Mononuclear cell (primary cell): ENCODE measurements at regions not wholly inside any gene's neighbourhood (a gene's known extent, or its start where the extent isn't known, plus 50 kb on each side); places are given as distances from the start of the nearest gene placed in this dataset.

ENCODE experiments used
- H3K27me3 ChIP-seq: 2 replicates; pipeline ENCODE4 v1.6.0; 2011; ENCODE audit warnings: low read length, control low read depth; ENCODE audit not compliant: insufficient read depth
- H3K4me1 ChIP-seq: 2 replicates; pipeline ENCODE4 v1.5.1; 2011; ENCODE audit warnings: mild to moderate bottlenecking, low read length, control low read depth; ENCODE audit not compliant: insufficient read depth
- H3K4me3 ChIP-seq: 2 replicates; pipeline ENCODE4 v1.5.1; 2011; ENCODE audit warnings: mild to moderate bottlenecking, low read length, moderate library complexity
- H3K9me3 ChIP-seq: 2 replicates; pipeline ENCODE4 v1.5.1; 2011; ENCODE audit warnings: low read depth, mild to moderate bottlenecking, control low read depth, low read length

GRCh38 chr1:30258471-30258870 is 464.9 kb downstream of the MATN1 start:
- Histone ChIP-seq H3K4me3 (no peak overlapping the region), H3K27me3 (no peaks in the 10 kb centered on the region), H3K4me1 (no peaks in the 10 kb centered on the region), H3K9me3 (no peaks in the 10 kb centered on the region)

- Histone ChIP-seq H3K9me3 (no peaks in the 10 kb centered on the region), H3K4me1 (no peaks in the 10 kb centered on the region), H3K4me3 (no peak overlapping the region), H3K27me3 (no peaks in the 10 kb centered on the region)
Measured at GRCh38 chr1:30257742-30258380, 465.5 kb downstream of the MATN1 start.

- no peaks in the 10 kb centered on the region for H3K27me3 ChIP-seq
- no peaks in the 10 kb centered on the region for H3K4me1 ChIP-seq
- no peaks in the 10 kb centered on the region for H3K9me3 ChIP-seq
- H3K4me3 ChIP-seq: no peak overlapping the region
Measured at GRCh38 chr1:30257322-30257721, 466.1 kb downstream of the MATN1 start.

GRCh38 chr1:30256911-30257310 is 466.5 kb downstream of the MATN1 start:
- no peaks in the 10 kb centered on the region for H3K27me3 ChIP-seq
- no peak overlapping the region for H3K4me3 ChIP-seq
- no peaks in the 10 kb centered on the region for H3K9me3 ChIP-seq
- H3K4me1 ChIP-seq: no peaks in the 10 kb centered on the region

DNA sequence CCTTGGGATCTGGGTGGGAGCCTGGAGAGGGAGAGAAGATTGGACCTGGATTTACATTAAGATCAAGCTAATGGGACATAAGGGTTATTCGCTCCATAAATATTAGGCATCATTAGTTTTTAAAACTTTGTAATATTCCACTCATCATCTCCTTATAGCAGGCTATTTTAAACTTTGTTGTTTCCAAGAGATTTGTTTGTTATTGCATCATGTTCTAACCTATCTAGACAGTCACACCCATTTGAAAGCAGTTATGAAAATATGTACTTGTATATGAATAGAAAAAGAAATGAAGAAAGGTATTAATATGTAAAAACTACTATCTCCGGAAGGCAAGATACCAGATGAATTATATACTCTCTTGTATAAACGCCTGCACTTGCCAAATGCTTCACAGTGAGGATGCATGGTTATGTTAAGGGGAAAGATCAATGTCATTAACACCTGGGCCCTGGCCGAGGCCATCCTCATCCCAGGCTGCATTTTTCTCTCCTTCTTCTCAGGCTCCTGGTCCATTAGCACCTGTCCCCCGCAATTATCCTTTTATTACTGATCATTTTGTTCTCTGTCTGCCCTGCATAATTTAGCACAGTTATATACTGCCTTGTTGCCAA is 468.2 kb downstream of the MATN1 start:
- Histone ChIP-seq H3K4me3 (no peak overlapping the region), H3K9me3 (no peaks in the 10 kb centered on the region), H3K27me3 (no peaks in the 10 kb centered on the region), H3K4me1 (no peaks in the 10 kb centered on the region)

DNA sequence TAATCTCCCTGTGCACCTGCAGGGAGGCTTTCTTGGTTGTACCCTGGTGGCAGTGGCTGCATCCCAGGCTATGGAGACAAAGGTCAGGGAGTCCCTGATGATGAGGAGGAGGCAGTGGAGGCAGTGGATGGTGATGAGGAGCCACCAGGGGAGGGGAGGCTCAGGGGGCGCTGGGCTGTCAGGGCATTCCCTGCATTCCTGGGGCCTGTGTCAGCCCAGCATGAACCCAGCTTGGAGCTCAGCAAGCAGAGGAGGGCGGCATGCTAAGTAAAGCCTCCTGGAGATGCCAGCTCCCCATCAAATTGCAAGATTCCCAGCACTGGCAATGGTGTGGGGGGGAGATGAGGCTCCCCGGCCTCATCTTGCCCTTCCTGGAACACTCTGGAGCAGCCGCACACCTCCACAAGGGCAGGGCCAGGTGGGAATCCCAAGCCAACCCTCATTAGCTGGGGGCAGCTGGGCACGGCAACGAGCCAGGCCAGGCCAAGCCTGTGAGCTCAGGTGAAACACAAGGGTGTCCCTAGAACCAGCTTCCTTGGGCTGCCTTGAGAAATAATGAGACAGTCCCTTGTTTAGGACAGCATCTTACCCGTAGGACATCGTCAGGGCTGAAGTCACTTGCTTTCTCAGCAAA is 469.5 kb downstream of the MATN1 start:
- no peak overlapping the region for H3K4me3 ChIP-seq
- H3K9me3 ChIP-seq: no peaks in the 10 kb centered on the region
- no peaks in the 10 kb centered on the region for H3K4me1 ChIP-seq
- no peaks in the 10 kb centered on the region for H3K27me3 ChIP-seq

GRCh38 chr1:30253361-30253760 is 470.0 kb downstream of the MATN1 start:
- Histone ChIP-seq H3K4me1 (no peaks in the 10 kb centered on the region), H3K27me3 (no peaks in the 10 kb centered on the region), H3K9me3 (no peaks in the 10 kb centered on the region), H3K4me3 (no peak overlapping the region)

DNA sequence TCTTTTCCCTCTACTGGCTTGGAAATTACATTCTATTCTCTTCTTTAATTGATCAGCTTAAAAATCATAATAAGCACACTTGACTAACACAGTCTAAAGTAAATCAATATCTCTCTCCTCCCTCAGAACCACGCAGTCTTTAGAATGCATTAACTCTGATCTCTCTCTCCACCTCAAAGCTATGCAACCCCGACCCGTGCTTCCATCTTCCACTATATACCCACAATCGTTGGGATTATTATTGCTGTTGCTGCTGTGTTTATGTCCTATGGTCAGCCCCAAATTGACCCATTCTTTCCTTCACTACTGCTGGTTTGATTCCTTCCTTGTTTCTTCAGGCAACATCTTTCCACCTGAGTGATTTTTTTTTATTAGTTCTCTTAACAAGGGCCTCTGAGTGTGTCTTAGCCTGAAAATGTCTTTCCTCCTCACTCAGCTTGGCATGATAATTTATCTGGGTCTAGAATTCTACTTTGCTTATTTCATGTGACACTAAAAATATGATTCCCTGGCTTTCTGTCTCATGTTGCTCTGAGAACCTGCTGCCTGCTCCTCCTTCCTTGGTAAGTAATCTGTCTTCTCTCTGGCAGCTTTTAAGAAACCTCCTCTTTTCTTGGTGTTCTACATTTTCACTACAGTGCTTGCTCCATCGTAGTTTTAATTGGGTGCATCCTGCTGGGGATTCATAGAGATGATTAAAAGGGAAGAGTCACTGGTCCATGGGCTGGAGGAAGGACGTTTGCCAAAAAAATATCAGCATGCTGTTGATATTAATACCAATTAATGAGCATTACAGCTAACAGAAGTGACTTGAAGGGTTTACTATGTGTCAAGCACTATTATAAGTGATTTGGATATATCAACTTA is 472.2 kb downstream of the MATN1 start:
- no peaks in the 10 kb centered on the region for H3K4me1 ChIP-seq
- H3K4me3 ChIP-seq: no peak overlapping the region
- H3K27me3 ChIP-seq: no peaks in the 10 kb centered on the region
- no peaks in the 10 kb centered on the region for H3K9me3 ChIP-seq

- no peaks in the 10 kb centered on the region for H3K4me1 ChIP-seq
- no peaks in the 10 kb centered on the region for H3K9me3 ChIP-seq
- no peaks in the 10 kb centered on the region for H3K27me3 ChIP-seq
- H3K4me3 ChIP-seq: no peak overlapping the region
Measured at GRCh38 chr1:30250338-30250983, 472.9 kb downstream of the MATN1 start.

DNA sequence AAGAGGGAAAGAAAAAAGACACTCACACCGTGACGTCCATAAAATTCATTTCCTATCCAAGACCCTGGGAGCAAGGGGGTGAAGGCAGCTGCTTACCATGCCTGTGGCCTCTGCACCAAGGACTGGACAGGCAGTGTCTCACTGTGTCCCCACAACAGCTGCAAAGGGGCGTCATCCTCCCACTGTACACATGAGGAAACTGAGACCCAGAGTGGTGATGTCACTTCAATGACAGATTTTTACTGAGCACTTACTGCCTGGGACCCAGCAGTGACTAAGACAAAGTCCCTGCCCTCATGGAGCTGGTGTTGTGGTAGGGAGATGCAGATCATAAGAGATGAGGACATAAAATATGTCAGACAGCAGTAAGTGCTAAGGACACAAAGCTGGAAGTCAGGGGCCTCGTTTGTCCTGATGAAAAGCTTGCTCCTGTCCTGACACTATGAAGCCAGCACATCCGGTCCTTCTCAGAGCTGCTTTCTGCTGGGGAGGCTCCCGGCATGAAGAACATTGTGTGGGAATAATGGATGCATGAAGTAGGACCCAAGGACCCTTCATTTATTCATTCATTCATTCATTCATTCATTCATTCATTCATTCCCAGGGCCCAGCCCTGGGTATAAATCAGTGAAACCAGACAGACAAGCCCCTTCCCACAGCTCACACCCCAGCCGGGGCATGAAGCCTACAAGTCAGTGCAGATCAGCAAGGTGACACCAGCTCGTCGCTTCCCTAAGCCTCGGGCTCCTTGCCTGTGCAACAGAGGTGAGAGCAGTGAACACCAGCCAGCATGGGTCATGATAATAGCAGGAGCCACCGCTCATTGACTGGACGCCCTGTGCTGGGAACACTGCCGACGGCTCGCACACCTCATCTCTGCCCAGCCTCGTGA is 473.7 kb downstream of the MATN1 start:
- Histone ChIP-seq H3K4me3 (no peak overlapping the region), H3K27me3 (no peaks in the 10 kb centered on the region), H3K9me3 (no peaks in the 10 kb centered on the region), H3K4me1 (no peaks in the 10 kb centered on the region)

DNA sequence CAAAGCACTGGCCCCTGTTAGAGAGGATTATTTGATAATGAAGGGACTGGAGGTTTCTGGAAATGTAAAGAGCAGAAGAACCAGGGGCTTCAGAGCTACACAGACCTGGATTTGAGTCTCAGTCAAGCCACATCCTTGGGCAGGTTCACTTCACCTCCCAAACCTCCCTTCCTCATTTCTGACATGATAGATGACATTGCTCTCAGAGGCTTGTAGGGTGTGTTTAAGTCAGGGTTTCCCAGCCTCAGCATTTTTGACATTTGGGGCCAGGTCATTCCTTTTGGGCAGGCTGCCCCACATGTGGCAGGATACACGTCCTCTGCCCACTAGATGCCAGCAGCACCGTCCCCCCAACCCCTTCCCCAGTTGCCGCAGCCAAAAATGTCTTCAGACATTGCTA is 474.6 kb downstream of the MATN1 start:
- no peak overlapping the region for H3K4me3 ChIP-seq
- H3K4me1 ChIP-seq: no peaks in the 10 kb centered on the region
- no peaks in the 10 kb centered on the region for H3K9me3 ChIP-seq
- no peaks in the 10 kb centered on the region for H3K27me3 ChIP-seq

DNA sequence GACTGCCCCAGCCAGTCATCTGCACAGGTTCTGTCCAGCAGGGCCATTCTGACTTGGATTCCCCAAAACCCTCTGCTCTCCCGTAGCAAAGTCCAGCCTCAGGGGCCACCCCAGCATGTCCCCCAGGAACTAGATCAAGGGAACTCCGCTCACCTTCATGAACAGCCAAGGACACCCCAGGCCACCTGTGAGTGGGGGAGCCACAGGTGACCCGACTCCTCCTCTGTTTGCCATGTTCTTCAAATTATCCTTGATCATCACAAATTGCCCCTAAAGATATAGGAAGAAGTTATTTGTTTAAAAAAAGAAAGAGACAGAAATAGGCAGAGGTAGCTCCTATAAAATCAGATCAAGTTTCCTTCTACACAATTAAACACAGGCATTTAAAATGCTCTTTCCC is 475.0 kb downstream of the MATN1 start:
- Histone ChIP-seq H3K4me1 (no peaks in the 10 kb centered on the region), H3K27me3 (no peaks in the 10 kb centered on the region), H3K9me3 (no peaks in the 10 kb centered on the region), H3K4me3 (no peak overlapping the region)

GRCh38 chr1:30244801-30245200 is 478.6 kb downstream of the MATN1 start:
- no peak overlapping the region for H3K4me3 ChIP-seq
- H3K27me3 ChIP-seq: no peaks in the 10 kb centered on the region
- no peaks in the 10 kb centered on the region for H3K9me3 ChIP-seq
- no peaks in the 10 kb centered on the region for H3K4me1 ChIP-seq
